ENCODE measurements at regions not wholly inside any gene's neighbourhood (a gene's known extent, or its start where the extent isn't known, plus 50 kb on each side); places are given as distances from the start of the nearest gene placed in this dataset.

DNA sequence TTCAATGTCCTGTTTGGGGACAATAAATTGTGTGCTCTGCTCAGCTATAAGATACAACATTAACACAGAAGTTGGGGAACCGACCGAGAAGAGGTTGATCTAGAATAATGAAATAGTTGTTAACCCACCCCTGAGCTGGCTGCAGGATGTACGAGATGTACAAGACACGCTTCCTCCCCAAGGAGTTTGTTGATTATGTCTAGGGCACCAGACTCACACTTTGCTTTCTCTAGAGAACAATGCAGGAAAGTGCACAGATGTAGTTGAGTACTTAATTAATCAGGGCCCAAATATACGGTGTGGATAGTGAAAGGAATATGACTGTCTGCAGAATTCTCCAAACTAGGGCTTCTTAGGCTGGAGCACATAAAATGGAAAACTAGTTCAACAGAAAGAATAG is 415.2 kb upstream of the TNP1 start:
- peaks cover 1% of the 10 kb centered on the region for H3K27me3 Mint-ChIP-seq
- H3K4me1 Mint-ChIP-seq = no peaks in the 10 kb centered on the region
- no peaks in the 10 kb centered on the region for H3K9me3 Mint-ChIP-seq
- H3K4me3 Mint-ChIP-seq = no peak overlapping the region
- no peak overlapping the region for H3K27ac Mint-ChIP-seq
- no peaks in the 10 kb centered on the region for H3K36me3 Mint-ChIP-seq

DNA sequence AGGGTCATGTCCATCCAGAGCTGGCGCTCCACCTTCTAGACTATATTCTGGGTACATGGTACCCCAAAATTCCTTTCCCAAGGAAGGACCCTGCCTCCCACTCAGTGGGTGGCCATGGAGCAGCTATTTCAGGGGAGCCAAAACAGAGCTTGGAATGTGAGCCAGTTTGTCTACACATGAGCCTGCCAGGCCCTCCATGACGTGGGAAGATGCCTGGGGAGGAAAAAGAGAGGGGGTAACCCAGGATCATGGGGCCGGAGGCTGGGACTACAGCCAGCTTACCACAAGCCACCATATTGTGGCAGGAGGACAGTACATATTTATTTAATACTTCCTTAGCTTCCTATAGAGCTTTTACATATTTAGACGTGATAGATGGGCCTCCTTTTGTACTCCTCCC is 414.7 kb upstream of the TNP1 start:
- Mint-ChIP-seq H3K27me3 (peaks cover 4% of the 10 kb centered on the region), H3K27ac (no peak overlapping the region), H3K4me3 (no peak overlapping the region), H3K9me3 (no peaks in the 10 kb centered on the region), H3K36me3 (no peaks in the 10 kb centered on the region), H3K4me1 (no peaks in the 10 kb centered on the region)

DNA sequence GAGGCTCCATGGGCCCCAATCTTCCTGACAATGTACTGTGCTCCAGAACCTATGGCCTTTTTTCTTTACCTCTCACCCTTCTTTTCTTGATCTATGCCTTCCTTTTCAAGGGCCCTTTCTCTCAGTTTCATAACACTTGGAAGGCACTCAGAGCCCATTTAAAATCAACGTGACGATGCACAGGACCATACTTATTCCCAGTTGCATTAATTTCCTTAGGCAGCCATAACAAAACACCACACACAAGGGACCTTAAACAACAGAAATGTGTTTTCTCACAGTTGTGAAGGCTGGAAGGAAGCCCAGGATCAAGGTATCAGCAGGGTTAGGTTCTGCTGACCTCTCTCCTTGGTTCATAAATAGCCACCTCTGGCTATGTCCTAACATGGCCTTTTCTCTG is 414.0 kb upstream of the TNP1 start:
- no peak overlapping the region for H3K27ac Mint-ChIP-seq
- no peak overlapping the region for H3K4me3 Mint-ChIP-seq
- H3K27me3 Mint-ChIP-seq = peaks cover 6% of the 10 kb centered on the region
- no peaks in the 10 kb centered on the region for H3K4me1 Mint-ChIP-seq
- H3K9me3 Mint-ChIP-seq = peaks cover under 1% of the 10 kb centered on the region
- H3K36me3 Mint-ChIP-seq = no peaks in the 10 kb centered on the region

DNA sequence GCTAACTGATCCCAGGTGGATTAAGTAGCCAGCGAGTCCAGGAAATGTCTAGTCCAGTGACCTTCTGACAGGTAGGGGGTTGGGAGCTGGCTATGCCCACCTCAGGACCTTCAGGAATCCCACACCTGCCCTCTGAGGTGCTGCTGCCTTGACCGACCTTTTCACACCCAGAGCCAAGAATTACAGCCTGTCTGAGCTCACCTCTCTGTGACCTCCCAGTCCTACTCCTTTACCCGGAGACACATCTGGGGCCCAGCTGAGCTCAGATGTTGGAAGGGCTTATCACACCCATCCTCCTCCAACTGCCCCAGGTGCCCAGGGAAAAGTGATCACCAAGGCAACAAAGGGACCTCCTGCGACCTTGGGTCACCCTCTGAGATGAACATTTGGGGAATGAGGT is 413.3 kb upstream of the TNP1 start:
- H3K27ac Mint-ChIP-seq = no peak overlapping the region
- no peaks in the 10 kb centered on the region for H3K36me3 Mint-ChIP-seq
- H3K4me1 Mint-ChIP-seq = no peaks in the 10 kb centered on the region
- peaks cover 6% of the 10 kb centered on the region for H3K9me3 Mint-ChIP-seq
- H3K4me3 Mint-ChIP-seq = no peak overlapping the region
- peaks cover 6% of the 10 kb centered on the region for H3K27me3 Mint-ChIP-seq

DNA sequence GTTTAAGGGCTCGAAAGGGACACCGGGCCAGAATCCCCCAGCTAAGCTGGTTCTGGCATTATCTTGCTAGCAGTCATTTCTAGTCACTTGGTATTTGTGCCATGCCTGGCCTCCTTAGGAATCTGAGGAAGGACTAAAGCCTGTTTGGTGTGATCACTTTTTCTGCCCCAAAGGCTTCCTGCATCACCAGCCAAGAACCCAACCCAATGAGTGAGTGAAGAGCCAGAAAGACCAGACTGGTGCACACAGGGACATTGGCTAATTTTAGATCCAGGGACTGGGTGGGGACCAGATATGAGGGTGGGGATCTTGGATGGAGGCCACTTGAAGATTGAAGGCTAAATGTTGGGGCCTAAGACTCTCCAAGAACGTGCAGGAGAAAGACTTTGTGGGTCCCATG is 411.9 kb upstream of the TNP1 start:
- H3K36me3 Mint-ChIP-seq = no peaks in the 10 kb centered on the region
- no peak overlapping the region for H3K27ac Mint-ChIP-seq
- H3K4me3 Mint-ChIP-seq = no peak overlapping the region
- H3K27me3 Mint-ChIP-seq = peaks cover 8% of the 10 kb centered on the region
- H3K9me3 Mint-ChIP-seq = peaks cover 6% of the 10 kb centered on the region
- no peaks in the 10 kb centered on the region for H3K4me1 Mint-ChIP-seq

DNA sequence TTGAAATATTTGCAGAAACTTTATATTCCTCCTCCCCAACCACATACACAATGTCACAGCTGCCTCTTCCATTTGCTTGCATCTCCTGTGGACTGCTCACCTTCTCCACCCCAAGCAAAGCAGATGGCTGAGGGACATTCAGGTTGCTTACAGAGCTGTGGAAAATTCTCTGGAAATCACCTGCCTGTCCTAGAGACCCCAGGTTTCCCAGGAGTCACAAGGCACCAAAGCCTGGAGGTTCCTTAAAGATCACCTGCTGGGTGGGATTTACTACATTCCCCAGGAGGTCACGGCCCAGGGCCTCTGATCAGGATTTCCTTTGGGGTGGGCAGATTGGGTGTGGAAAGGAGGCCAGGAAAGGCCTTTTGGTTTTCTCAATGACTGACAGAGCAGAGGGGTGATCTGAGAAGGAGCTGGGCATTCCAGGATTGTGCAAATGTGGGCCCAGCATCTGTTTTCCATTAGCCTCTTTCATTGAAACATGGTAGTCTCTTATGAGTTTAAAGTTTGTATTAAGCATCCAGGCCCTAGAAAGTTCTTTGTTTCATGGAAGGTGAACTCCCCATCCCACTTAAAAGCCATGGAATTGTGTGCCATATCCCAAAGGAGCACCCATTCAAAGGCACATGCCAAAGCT is 410.7 kb upstream of the TNP1 start:
- Mint-ChIP-seq H3K4me3 (no peak overlapping the region), H3K36me3 (no peaks in the 10 kb centered on the region), H3K27me3 (peaks cover 10% of the 10 kb centered on the region), H3K4me1 (no peaks in the 10 kb centered on the region), H3K9me3 (peaks cover 6% of the 10 kb centered on the region), H3K27ac (no peak overlapping the region)

DNA sequence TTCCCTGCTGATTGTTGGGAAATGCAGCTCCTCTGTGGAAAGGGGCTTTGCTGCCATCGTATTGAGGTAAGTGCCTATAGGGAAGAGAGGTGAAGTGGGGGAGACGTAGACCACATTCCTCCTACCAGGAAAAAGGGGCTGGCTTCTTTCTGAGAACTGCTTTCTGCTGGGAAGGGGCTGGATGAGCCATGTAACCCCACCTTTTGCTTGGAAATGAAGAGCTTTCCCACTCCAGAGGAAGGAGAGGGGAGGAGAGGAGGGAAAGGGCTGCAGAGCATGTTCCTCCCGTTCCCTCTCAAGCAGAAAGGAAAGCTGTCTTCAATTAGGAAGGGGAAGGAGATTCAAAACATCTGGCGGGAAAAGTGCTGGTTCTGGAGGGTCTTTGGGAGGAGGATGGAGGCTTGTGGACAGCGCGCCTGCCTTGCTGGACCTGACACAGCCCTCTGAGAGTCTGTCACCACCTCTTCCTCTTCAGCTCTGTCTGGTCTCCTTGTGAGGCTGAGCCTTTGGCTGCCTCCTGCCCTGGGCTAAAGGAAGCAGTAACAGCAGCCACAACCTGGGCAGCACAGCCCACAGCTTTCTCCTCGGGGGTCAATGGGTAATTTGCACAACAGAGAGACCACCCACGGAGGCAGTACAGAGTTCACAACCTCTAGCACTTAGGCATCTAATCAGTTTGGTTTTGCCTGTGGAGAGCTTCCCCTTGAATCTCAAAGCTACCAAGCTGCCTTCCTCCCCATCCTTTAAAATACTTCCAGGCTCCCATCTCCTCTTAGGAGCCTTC is 410.0 kb upstream of the TNP1 start:
- no peak overlapping the region for H3K27ac Mint-ChIP-seq
- no peaks in the 10 kb centered on the region for H3K4me1 Mint-ChIP-seq
- H3K36me3 Mint-ChIP-seq = no peaks in the 10 kb centered on the region
- no peak overlapping the region for H3K4me3 Mint-ChIP-seq
- peaks cover 6% of the 10 kb centered on the region for H3K9me3 Mint-ChIP-seq
- peaks cover 10% of the 10 kb centered on the region for H3K27me3 Mint-ChIP-seq

DNA sequence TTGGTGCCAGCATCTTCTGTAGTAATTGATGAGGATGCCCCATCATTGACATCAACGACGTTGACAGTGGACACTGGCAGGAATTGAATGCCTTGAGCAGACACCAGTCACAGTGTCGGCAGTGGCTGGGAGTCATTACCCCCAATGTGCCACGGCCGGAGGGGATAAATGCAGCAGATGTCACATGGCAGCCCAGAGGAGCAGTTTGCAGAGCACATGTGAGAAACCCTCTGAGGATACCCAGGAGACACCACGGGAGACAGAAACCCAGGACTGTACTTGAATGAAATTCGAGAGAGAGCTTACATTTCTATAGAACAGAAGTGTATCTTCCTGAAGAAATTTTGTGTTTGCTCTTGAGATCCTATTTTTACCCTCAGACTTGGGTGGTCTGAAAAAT is 409.1 kb upstream of the TNP1 start:
- H3K36me3 Mint-ChIP-seq = no peaks in the 10 kb centered on the region
- H3K4me3 Mint-ChIP-seq = no peak overlapping the region
- H3K4me1 Mint-ChIP-seq = no peaks in the 10 kb centered on the region
- H3K9me3 Mint-ChIP-seq = peaks cover 6% of the 10 kb centered on the region
- H3K27me3 Mint-ChIP-seq = peaks cover 10% of the 10 kb centered on the region
- H3K27ac Mint-ChIP-seq = no peak overlapping the region

DNA sequence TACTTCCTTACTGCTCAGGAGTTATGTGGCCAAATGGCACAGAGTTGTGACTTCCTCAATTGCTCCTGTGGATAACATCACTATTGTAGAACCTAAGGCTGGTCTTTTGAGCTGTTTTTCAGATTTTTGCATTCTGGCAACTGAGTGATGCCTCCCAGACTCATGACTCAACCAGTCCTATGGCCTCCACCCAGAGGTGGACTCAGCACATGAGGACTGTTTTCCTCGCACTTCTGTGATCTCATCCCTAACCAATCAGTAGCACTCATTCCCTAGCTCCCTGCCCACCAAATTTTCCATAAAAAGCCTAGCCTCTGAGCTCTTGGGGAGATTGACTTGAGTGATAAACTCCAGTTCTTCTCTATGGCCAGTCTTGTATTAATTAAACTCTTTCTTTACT is 407.9 kb upstream of the TNP1 start:
- no peaks in the 10 kb centered on the region for H3K36me3 Mint-ChIP-seq
- H3K4me1 Mint-ChIP-seq = no peaks in the 10 kb centered on the region
- H3K4me3 Mint-ChIP-seq = no peak overlapping the region
- H3K27me3 Mint-ChIP-seq = peaks cover 10% of the 10 kb centered on the region
- H3K9me3 Mint-ChIP-seq = peaks cover 6% of the 10 kb centered on the region
- no peak overlapping the region for H3K27ac Mint-ChIP-seq

DNA sequence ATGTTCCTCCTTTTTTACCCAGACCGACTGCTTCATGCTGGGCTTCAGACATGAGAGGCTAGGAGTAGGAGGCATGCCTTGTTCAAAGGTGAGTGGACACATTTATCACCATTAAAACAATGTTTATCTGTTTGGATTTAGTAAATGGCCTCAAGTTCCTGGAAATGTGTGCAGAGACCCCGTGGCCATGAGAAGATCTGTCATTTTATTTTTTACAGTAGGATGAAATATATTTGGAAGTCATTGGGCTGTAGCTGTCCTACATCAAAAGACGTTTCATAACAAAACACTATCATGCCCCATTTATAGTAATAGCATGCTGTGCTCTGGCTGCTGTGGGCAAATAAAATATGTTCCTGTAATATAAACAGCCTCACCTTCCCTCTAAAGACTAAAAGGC is 403.9 kb upstream of the TNP1 start:
- Mint-ChIP-seq H3K4me1 (no peaks in the 10 kb centered on the region), H3K9me3 (peaks cover 9% of the 10 kb centered on the region), H3K27me3 (peaks cover 8% of the 10 kb centered on the region), H3K36me3 (no peaks in the 10 kb centered on the region), H3K27ac (no peak overlapping the region), H3K4me3 (no peak overlapping the region)

DNA sequence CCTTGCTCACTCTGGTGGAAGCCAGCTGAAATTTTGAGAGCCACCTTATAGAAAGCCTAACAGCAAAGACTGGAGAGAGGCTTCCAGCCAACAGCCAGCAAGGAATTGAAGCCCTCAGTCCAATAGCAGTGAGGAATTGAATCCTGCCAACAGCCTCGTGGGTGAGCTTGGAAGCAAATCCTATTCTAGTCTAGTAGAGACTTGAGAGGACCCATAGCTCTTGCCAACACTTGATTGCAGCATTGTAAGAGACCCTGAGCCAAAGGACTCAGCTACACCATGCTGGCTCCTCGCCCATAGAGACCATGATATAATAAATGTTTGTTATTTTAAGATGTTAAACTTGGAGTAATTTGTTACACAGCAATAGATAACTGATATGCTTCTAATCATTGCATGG is 403.0 kb upstream of the TNP1 start:
- no peaks in the 10 kb centered on the region for H3K36me3 Mint-ChIP-seq
- H3K4me3 Mint-ChIP-seq = no peak overlapping the region

DNA sequence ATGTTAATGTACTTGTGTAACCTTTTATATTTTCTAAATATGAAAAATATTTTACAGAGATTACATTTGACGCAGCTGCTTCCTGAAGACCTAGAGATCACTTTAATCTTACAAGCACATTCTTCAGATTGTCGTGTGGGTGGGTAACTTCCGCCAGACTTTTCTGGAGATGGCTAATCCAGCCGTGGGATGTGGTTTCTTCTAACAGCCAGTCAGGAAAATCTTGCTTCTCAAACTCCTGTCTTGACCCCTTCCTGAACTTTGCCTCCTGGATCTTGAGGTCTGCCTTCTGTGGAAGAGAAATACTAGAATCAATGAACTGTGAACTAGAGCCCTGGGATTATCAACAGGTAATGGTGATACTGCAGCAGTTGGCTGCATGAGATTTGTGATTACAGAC is 401.6 kb upstream of the TNP1 start:
- Mint-ChIP-seq H3K36me3 (no peaks in the 10 kb centered on the region), H3K27me3 (peaks cover 7% of the 10 kb centered on the region), H3K4me1 (no peaks in the 10 kb centered on the region), H3K27ac (no peak overlapping the region), H3K9me3 (peaks cover 4% of the 10 kb centered on the region), H3K4me3 (no peak overlapping the region)

More for the DNA sequence above, 403.0 kb upstream of the TNP1 start:
- H3K27ac Mint-ChIP-seq = no peak overlapping the region
- peaks cover 4% of the 10 kb centered on the region for H3K9me3 Mint-ChIP-seq
- H3K27me3 Mint-ChIP-seq = peaks cover 8% of the 10 kb centered on the region
- no peaks in the 10 kb centered on the region for H3K4me1 Mint-ChIP-seq

DNA sequence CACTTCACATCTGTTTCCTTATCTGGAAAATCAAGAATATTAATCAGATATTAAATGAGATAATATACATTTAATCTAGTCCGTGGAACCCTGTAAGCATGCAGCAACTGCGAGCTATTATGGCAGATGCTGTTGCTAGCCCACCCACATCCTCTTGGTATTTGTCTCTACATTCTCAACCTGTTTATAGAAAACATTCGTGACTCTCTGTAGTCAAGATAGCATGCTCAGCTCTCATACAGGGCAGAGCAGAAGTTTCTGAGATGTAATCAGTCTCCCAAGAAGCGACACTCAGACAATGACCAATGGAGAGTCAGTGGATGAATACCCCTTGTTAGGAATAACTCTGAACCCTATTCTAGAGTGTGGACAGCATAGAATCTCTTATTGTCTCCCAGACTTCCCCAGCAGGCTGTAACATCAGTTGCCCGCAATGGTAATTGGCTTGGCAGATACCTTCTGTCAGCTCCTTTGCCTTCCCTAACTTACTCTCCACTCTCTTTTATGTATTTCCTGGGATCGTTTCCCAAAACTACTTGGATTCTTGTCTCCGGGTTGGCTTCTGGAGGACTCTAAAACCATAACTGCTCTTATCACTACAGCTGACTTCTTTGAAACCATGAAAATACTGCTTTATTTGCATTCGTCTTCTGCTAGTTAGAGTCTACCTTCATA is 400.7 kb upstream of the TNP1 start:
- Mint-ChIP-seq H3K27me3 (peaks cover 5% of the 10 kb centered on the region), H3K36me3 (no peaks in the 10 kb centered on the region), H3K4me3 (no peak overlapping the region), H3K4me1 (no peaks in the 10 kb centered on the region), H3K9me3 (peaks cover 4% of the 10 kb centered on the region), H3K27ac (no peak overlapping the region)

DNA sequence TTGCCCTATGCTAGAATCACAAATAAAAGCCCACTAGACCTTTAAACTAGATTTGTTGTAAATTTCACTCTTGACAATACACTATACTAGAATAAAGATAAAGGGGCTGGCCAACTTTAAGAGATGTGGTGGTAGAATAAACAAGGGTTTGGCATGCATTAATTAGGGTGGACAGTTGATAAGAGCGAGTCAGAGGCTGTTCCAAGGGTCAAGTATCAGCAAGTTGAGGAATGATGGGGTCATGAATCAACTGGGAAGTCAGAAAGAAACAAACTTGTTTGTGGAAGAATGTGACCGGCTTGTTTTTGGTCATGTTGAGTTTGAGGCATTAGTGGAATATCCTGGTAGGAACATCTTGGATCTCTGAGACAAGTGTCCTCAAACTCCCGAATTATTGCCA is 398.3 kb upstream of the TNP1 start:
- Mint-ChIP-seq H3K27ac (no peak overlapping the region), H3K4me3 (no peak overlapping the region)

DNA sequence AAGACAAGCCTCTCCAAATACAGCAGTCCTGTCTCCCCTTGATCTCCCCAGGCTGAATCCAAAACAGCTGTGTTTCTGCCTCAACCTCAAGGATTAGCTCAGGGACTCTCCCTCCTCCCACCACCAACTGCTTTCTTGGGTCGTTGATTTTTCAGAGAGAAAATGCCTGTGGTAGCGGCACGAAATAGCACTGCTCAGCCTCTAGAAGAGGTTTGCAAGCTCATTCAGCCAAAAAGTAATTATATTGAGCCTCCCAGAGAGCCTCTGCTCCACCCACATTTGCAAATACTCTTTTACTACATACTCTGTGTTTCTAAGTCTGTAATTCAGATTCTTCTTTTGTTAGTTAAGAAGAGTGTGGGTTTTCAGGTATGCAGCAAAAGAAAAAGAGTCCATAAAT is 396.4 kb upstream of the TNP1 start:
- no peak overlapping the region for H3K4me3 Mint-ChIP-seq
- H3K4me1 Mint-ChIP-seq = no peaks in the 10 kb centered on the region
- peaks cover 10% of the 10 kb centered on the region for H3K27me3 Mint-ChIP-seq
- no peak overlapping the region for H3K27ac Mint-ChIP-seq
- no peaks in the 10 kb centered on the region for H3K36me3 Mint-ChIP-seq
- peaks cover 4% of the 10 kb centered on the region for H3K9me3 Mint-ChIP-seq

More for the DNA sequence above, 398.3 kb upstream of the TNP1 start:
- H3K9me3 Mint-ChIP-seq = peaks cover 4% of the 10 kb centered on the region
- H3K4me1 Mint-ChIP-seq = no peaks in the 10 kb centered on the region
- H3K36me3 Mint-ChIP-seq = no peaks in the 10 kb centered on the region
- H3K27me3 Mint-ChIP-seq = peaks cover 7% of the 10 kb centered on the region

DNA sequence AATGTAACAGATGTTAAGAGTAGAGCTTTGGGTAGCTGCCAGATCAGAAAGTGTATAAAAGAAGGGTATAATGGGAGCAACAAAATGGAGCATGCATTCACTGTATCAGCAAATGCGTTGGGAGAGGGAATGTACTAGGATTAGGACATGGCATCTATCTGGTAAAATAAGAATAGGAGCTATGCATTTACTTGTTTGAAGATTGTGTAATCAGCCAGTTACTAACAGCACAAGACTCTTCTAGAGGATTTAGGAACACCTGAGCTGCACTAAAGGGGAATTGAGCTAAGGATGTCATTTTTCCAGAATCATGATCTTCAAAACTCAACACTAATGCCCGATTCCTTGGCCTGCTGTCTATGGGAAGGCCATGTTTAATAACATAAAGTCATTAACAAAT is 394.2 kb upstream of the TNP1 start:
- H3K4me3 Mint-ChIP-seq = no peak overlapping the region

More for the DNA sequence above, 394.2 kb upstream of the TNP1 start:
- H3K36me3 Mint-ChIP-seq = no peaks in the 10 kb centered on the region
- H3K27ac Mint-ChIP-seq = no peak overlapping the region
- peaks cover 6% of the 10 kb centered on the region for H3K27me3 Mint-ChIP-seq
- H3K4me1 Mint-ChIP-seq = no peaks in the 10 kb centered on the region
- H3K9me3 Mint-ChIP-seq = no peaks in the 10 kb centered on the region

All from activated naive CD4-positive, alpha-beta T cell treated with anti-CD3 and anti-CD28 coated beads, Interleukin-2, amount 50 U/mL, for 24 hours (primary cell).